CD4-positive, alpha-beta T cell (primary cell): ENCODE measurements at regions not wholly inside any gene's neighbourhood (a gene's known extent, or its start where the extent isn't known, plus 50 kb on each side); places are given as distances from the start of the nearest gene placed in this dataset.

Source experiments
- ATAC-seq: fragments of 200-7000 bp; cut with Tn5 transposase; one replicate; pipeline ENCODE4 v1.10.0; 2022; ENCODE audit warnings: mild to moderate bottlenecking; ENCODE audit not compliant: poor library complexity
- CTCF ChIA-PET: fragments of 350-600 bp; sonication (Branson Sonifier 250); formaldehyde crosslinking; loops from one replicate; lab custom pipeline; 2021; ENCODE audit warnings: antibody characterized with exemption, inconsistent platforms; lab: Charles Lee
- POLR2A ChIA-PET: fragments of 350-600 bp; sonication (Branson Sonifier 250); formaldehyde crosslinking; loops from one replicate; lab custom pipeline; 2021; ENCODE audit warnings: antibody characterized with exemption, inconsistent platforms; lab: Charles Lee
- DNase-seq, 14 experiments: peaks; one replicate each; pipeline ENCODE4 v3.0.0-alpha.2; 2013 to 2020; ENCODE audit warnings: mixed read lengths in 2 of 14
- H3K27ac ChIP-seq, 2 donors: one replicate each; pipeline versions ENCODE4 v1.5.1 to v1.7.0; 2013; ENCODE audit warnings: low read length in 2 of 2, low read depth in 1 of 2, mild to moderate bottlenecking in 1 of 2
- H3K27me3 ChIP-seq, 2 experiments: 1 replicate in 1 of 2; 2 replicates in 1 of 2; pipeline versions ENCODE4 v1.6.1 to v1.7.0; 2013; ENCODE audit warnings: low read length in 2 of 2, control low read depth in 1 of 2, mild to moderate bottlenecking in 1 of 2, moderate library complexity in 1 of 2; ENCODE audit not compliant: insufficient read depth in 2 of 2, control insufficient read depth in 1 of 2
- H3K36me3 ChIP-seq: one replicate; pipeline ENCODE4 v1.6.1; 2013; ENCODE audit warnings: low read length, control low read depth; ENCODE audit not compliant: insufficient read depth
- H3K4me1 ChIP-seq: one replicate; pipeline ENCODE4 v1.6.1; 2013; ENCODE audit warnings: low read length, control low read depth; ENCODE audit not compliant: insufficient read depth
- H3K4me3 ChIP-seq: one replicate; pipeline ENCODE4 v1.5.1; 2013; ENCODE audit warnings: mild to moderate bottlenecking, low read length, moderate library complexity
- H3K9me3 ChIP-seq, 2 experiments: 1 replicate in 1 of 2; 2 replicates in 1 of 2; pipeline versions ENCODE4 v1.6.1 to v1.7.0; 2013; ENCODE audit warnings: low read length in 2 of 2, mild to moderate bottlenecking in 2 of 2, control low read depth in 1 of 2, moderate library complexity in 1 of 2; ENCODE audit not compliant: control insufficient read depth in 1 of 2, insufficient read depth in 1 of 2
- H3K27ac Mint-ChIP-seq: one replicate; pipeline ENCODE4 v1.8.0; 2020; ENCODE audit warnings: mixed read lengths
- H3K27me3 Mint-ChIP-seq: one replicate; pipeline ENCODE4 v1.8.0; 2021; ENCODE audit warnings: mixed read lengths
- H3K36me3 Mint-ChIP-seq: one replicate; pipeline ENCODE4 v1.8.0; 2021; ENCODE audit warnings: low read depth, mixed read lengths
- H3K4me1 Mint-ChIP-seq: one replicate; pipeline ENCODE4 v1.8.0; 2021; ENCODE audit warnings: low read depth, mixed read lengths
- H3K4me3 Mint-ChIP-seq: one replicate; pipeline ENCODE4 v1.8.0; 2020; ENCODE audit warnings: mild to moderate bottlenecking, mixed read lengths
- H3K9me3 Mint-ChIP-seq: one replicate; pipeline ENCODE4 v1.8.0; 2020; ENCODE audit warnings: mixed read lengths
- intact Hi-C, 2 experiments: fragments of 100-400 bp; cut with DNase I in 1 of 2; cut with micrococcal nuclease in 1 of 2; formaldehyde crosslinking; loops; one replicate each; pipeline versions ENCODE4 v1.15.1 to v1.9.0; 2023 to 2025; cut with DNase I, micrococcal nuclease
- TF ChIP-seq, protein P1 (sequence below): fragments of 200-600 bp; IDR thresholded peaks from one replicate; pipeline ENCODE4 v1.8.0; 2022; ENCODE audit warnings: antibody characterized with exemption, mild to moderate bottlenecking

DNA sequence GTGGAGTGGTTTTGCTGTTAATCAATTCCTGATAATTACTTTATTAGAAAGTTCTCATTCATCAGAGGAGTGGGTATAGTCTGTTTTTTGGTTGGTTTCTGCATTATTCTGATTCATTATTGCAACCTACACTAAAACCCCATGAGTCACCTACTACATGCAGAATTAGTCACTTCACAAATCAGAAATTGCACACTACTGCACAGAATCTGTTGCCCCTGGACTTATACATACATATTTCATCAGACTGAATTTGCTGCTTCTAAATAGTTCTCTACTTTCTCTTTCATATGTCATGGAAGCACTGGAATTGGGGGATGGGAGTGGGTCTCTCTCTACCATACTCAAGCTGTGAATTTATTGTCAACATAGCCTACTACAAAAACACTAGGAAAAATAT lies 585.1 kb downstream of the DNAH5 start:
- Mint-ChIP-seq H3K36me3 (no peaks in the 10 kb centered on the region), H3K9me3 (peaks cover 8% of the 10 kb centered on the region), H3K27me3 (no peaks in the 10 kb centered on the region), H3K27ac (no peak overlapping the region), H3K4me3 (no peak overlapping the region), H3K4me1 (no peaks in the 10 kb centered on the region)
- ChIA-PET CTCF (no interaction called here), POLR2A (no interaction called here)
- no peaks in the 10 kb centered on the region for H3K27me3 ChIP-seq
- H3K9me3 ChIP-seq = peaks cover 0 to 5% of the 10 kb centered on the region in 2 experiments
- TF ChIP-seq, protein P1, sequence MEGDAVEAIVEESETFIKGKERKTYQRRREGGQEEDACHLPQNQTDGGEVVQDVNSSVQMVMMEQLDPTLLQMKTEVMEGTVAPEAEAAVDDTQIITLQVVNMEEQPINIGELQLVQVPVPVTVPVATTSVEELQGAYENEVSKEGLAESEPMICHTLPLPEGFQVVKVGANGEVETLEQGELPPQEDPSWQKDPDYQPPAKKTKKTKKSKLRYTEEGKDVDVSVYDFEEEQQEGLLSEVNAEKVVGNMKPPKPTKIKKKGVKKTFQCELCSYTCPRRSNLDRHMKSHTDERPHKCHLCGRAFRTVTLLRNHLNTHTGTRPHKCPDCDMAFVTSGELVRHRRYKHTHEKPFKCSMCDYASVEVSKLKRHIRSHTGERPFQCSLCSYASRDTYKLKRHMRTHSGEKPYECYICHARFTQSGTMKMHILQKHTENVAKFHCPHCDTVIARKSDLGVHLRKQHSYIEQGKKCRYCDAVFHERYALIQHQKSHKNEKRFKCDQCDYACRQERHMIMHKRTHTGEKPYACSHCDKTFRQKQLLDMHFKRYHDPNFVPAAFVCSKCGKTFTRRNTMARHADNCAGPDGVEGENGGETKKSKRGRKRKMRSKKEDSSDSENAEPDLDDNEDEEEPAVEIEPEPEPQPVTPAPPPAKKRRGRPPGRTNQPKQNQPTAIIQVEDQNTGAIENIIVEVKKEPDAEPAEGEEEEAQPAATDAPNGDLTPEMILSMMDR = no peak
- ATAC-seq (no peak), DNase-seq (no peak)
- no peaks in the 10 kb centered on the region for H3K36me3 ChIP-seq
- H3K27ac ChIP-seq = no peak overlapping the region
- H3K4me1 ChIP-seq = no peaks in the 10 kb centered on the region
- intact Hi-C loops = no loop called here
- no peak overlapping the region for H3K4me3 ChIP-seq

DNA sequence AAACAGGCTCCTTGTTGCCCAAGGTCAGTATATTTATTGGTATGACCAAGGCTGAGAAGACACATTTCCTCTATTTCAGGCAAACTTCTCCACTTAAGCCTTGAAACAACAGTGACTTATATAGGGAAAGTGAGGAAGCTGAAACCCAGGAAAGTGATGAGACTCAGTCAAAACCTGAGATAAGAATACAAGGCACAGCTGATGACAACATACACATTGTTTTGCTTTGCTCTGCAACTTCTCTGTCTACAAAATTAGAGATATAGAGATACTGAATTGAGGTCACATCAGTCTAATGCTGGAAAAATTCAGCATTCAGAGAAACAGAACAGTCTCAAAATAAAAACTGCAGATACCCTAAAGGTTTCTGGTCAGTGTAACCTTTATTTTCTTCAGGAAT lies 586.1 kb downstream of the DNAH5 start:
- DNase-seq = no peak
- Histone ChIP-seq H3K36me3 (no peaks in the 10 kb centered on the region), H3K4me1 (no peaks in the 10 kb centered on the region), H3K27ac (no peak overlapping the region), H3K27me3 (no peaks in the 10 kb centered on the region), H3K4me3 (no peak overlapping the region), H3K9me3 (peaks cover 0 to 5% of the 10 kb centered on the region in 2 experiments)
- Mint-ChIP-seq H3K27me3 (no peaks in the 10 kb centered on the region), H3K4me3 (no peak overlapping the region), H3K36me3 (no peaks in the 10 kb centered on the region), H3K9me3 (peaks cover 12% of the 10 kb centered on the region), H3K27ac (no peak overlapping the region), H3K4me1 (no peaks in the 10 kb centered on the region)
- no peak for ATAC-seq
- intact Hi-C loops = no loop called here
- ChIA-PET POLR2A (no interaction called here), CTCF (no interaction called here)
- TF ChIP-seq, protein P1 = no peak

DNA sequence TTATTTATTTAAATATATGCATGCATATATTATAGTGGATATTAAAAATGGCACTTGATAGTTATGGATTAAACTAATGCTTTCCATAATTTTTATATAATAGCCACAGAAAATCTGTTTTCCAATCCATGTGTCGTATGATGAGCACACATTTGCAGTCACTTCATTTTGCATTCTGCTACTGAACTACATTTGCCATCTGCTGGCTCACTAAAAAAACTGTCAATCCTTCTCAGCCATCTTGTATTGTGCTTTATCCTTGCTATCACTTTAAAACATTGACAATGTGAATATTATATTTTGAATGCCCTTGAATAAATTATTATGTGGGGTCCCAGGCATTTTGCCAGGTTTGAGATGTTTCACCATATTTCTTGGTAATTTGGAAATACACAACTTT lies 586.6 kb downstream of the DNAH5 start:
- no peaks in the 10 kb centered on the region for H3K36me3 Mint-ChIP-seq
- ChIA-PET CTCF (no interaction called here), POLR2A (no interaction called here)
- Histone ChIP-seq H3K27ac (no peak overlapping the region), H3K27me3 (no peaks in the 10 kb centered on the region), H3K4me3 (no peak overlapping the region), H3K36me3 (no peaks in the 10 kb centered on the region), H3K9me3 (peaks cover 0 to 5% of the 10 kb centered on the region in 2 experiments), H3K4me1 (no peaks in the 10 kb centered on the region)
- peaks cover 12% of the 10 kb centered on the region for H3K9me3 Mint-ChIP-seq
- no peaks in the 10 kb centered on the region for H3K4me1 Mint-ChIP-seq
- H3K27ac Mint-ChIP-seq = no peak overlapping the region
- H3K4me3 Mint-ChIP-seq = no peak overlapping the region
- intact Hi-C loops = no loop called here
- no peak for DNase-seq
- no peaks in the 10 kb centered on the region for H3K27me3 Mint-ChIP-seq
- TF ChIP-seq, protein P1 = no peak
- ATAC-seq = no peak
